ENCODE measurements at regions not wholly inside any gene's neighbourhood (a gene's known extent, or its start where the extent isn't known, plus 50 kb on each side); places are given as distances from the start of the nearest gene placed in this dataset.

GRCh38 chr2:188835006-188835405 lies 139.2 kb upstream of the COL3A1 start:
- POLR2A ChIA-PET (ENCODE audit: unreplicated experiment), result no interaction called here
- Histone ChIP-seq H3K36me3 (ENCODE audit: low read depth) (no peaks in the 10 kb centered on the region), H3K79me2 (ENCODE audit: low read depth) (no peaks in the 10 kb centered on the region), H3K4me2 (no peak overlapping the region), H4K20me1 (ENCODE audit: insufficient read depth) (no peaks in the 10 kb centered on the region), H2AFZ (no peak overlapping the region), H3K9me2 (ENCODE audit: insufficient read depth) (no peaks in the 10 kb centered on the region), H3F3A (ENCODE audit: insufficient read depth, low read depth) (no peaks in the 10 kb centered on the region), H3K4me3 (no peak overlapping the region), H3K4me1 (replicated peaks; ENCODE audit: insufficient read depth) (no peaks in the 10 kb centered on the region), H3K27me3 (ENCODE audit: insufficient read depth, low read depth) (no peaks in the 10 kb centered on the region), H3K27ac (no peak overlapping the region), H3K9me3 (ENCODE audit: insufficient read depth, low read depth) (no peaks in the 10 kb centered on the region)
- intact Hi-C loops (cut with micrococcal nuclease; ENCODE audit: unreplicated experiment), result no loop called here
- no peak for TF ChIP-seq CTCF (conservative IDR thresholded peaks at IDR 0.05)
- no peak for TF ChIP-seq EZH2 (IDR thresholded peaks at IDR 0.05; ENCODE audit: low read depth)
- BruUV-seq (replicated peaks), result no TSS peak
- CTCF ChIA-PET, result no interaction called here
- DNase-seq, result no peak

- H3K36me3 ChIP-seq (ENCODE audit: low read depth), result no peaks in the 10 kb centered on the region
- H2AFZ ChIP-seq, result no peak overlapping the region
- no peak for DNase-seq
- no peaks in the 10 kb centered on the region for H3K4me1 ChIP-seq (replicated peaks; ENCODE audit: insufficient read depth)
- ChIA-PET POLR2A (ENCODE audit: unreplicated experiment) (no interaction called here), CTCF (no interaction called here)
- no peak overlapping the region for H3K27ac ChIP-seq
- no peak overlapping the region for H3K4me2 ChIP-seq
- H3K9me2 ChIP-seq (ENCODE audit: insufficient read depth), result no peaks in the 10 kb centered on the region
- no peaks in the 10 kb centered on the region for H3K9me3 ChIP-seq (ENCODE audit: insufficient read depth, low read depth)
- H3K27me3 ChIP-seq (ENCODE audit: insufficient read depth, low read depth), result no peaks in the 10 kb centered on the region
- intact Hi-C loops (cut with micrococcal nuclease; ENCODE audit: unreplicated experiment), result no loop called here
- no peak overlapping the region for H3K4me3 ChIP-seq
- no peaks in the 10 kb centered on the region for H3K79me2 ChIP-seq (ENCODE audit: low read depth)
- H4K20me1 ChIP-seq (ENCODE audit: insufficient read depth), result no peaks in the 10 kb centered on the region
- H3F3A ChIP-seq (ENCODE audit: insufficient read depth, low read depth), result no peaks in the 10 kb centered on the region
- no TSS peak for BruUV-seq (replicated peaks)
- TF ChIP-seq EZH2 (IDR thresholded peaks at IDR 0.05; ENCODE audit: low read depth) (no peak), CTCF (conservative IDR thresholded peaks at IDR 0.05) (no peak)
Observed at GRCh38 chr2:188835821-188836220, 138.4 kb upstream of the COL3A1 start.

GRCh38 chr2:188845692-188846091 lies 128.5 kb upstream of the COL3A1 start:
- Histone ChIP-seq H2AFZ (no peak overlapping the region), H3K4me3 (no peak overlapping the region), H4K20me1 (ENCODE audit: insufficient read depth) (no peaks in the 10 kb centered on the region), H3F3A (ENCODE audit: insufficient read depth, low read depth) (no peaks in the 10 kb centered on the region), H3K27me3 (ENCODE audit: insufficient read depth, low read depth) (no peaks in the 10 kb centered on the region), H3K9me3 (ENCODE audit: insufficient read depth, low read depth) (no peaks in the 10 kb centered on the region), H3K4me1 (replicated peaks; ENCODE audit: insufficient read depth) (no peaks in the 10 kb centered on the region), H3K36me3 (ENCODE audit: low read depth) (no peaks in the 10 kb centered on the region), H3K27ac (no peak overlapping the region), H3K4me2 (no peak overlapping the region), H3K9me2 (ENCODE audit: insufficient read depth) (no peaks in the 10 kb centered on the region), H3K79me2 (ENCODE audit: low read depth) (no peaks in the 10 kb centered on the region)
- intact Hi-C loops (cut with micrococcal nuclease; ENCODE audit: unreplicated experiment), result no loop called here
- DNase-seq, result no peak
- BruUV-seq (replicated peaks), result no TSS peak
- ChIA-PET POLR2A (ENCODE audit: unreplicated experiment) (no interaction called here), CTCF (no interaction called here)
- TF ChIP-seq EZH2 (IDR thresholded peaks at IDR 0.05; ENCODE audit: low read depth) (no peak), CTCF (conservative IDR thresholded peaks at IDR 0.05) (no peak)
